Activated CD4-positive, alpha-beta T cell treated with anti-CD3 and anti-CD28 coated beads for 24 hours (primary cell): ENCODE measurements at regions not wholly inside any gene's neighbourhood (a gene's known extent, or its start where the extent isn't known, plus 50 kb on each side); places are given as distances from the start of the nearest gene placed in this dataset.

Experiments
- DNase-seq, 2 donors: peaks; one replicate each; pipeline ENCODE4 v3.0.0-alpha.2; 2020; ENCODE audit warnings: low read depth in 2 of 2

- DNase-seq, result no peak
These were observed 250.6 kb downstream of the PLA2G4A start for GRCh38 chr1:187079330-187079729.

GRCh38 chr1:187091666-187092065, 262.9 kb downstream of the PLA2G4A start:
- no peak for DNase-seq

GRCh38 chr1:187092104-187092503, 263.4 kb downstream of the PLA2G4A start:
- DNase-seq, result no peak

- DNase-seq, result no peak
These were observed 267.9 kb downstream of the PLA2G4A start for GRCh38 chr1:187096689-187097088.

- DNase-seq, result no peak
These were observed 281.6 kb downstream of the PLA2G4A start for GRCh38 chr1:187110351-187110750.

GRCh38 chr1:187114792-187115191, 286.0 kb downstream of the PLA2G4A start:
- no peak for DNase-seq

- no peak for DNase-seq
These were observed 292.9 kb downstream of the PLA2G4A start for GRCh38 chr1:187121661-187122060.

- DNase-seq, result no peak
These were observed 293.8 kb downstream of the PLA2G4A start for GRCh38 chr1:187122566-187122965.

- DNase-seq, result no peak
These were observed 300.4 kb downstream of the PLA2G4A start for GRCh38 chr1:187129132-187129531.

GRCh38 chr1:187143783-187144182, 315.0 kb downstream of the PLA2G4A start:
- DNase-seq, result no peak

GRCh38 chr1:187146388-187146787, 317.6 kb downstream of the PLA2G4A start:
- no peak for DNase-seq

GRCh38 chr1:187151555-187151954, 322.8 kb downstream of the PLA2G4A start:
- no peak for DNase-seq

- no peak for DNase-seq
These were observed 324.3 kb downstream of the PLA2G4A start for GRCh38 chr1:187153047-187153446.

GRCh38 chr1:187157115-187157514, 328.4 kb downstream of the PLA2G4A start:
- DNase-seq, result no peak

- no peak for DNase-seq
These were observed 328.8 kb downstream of the PLA2G4A start for GRCh38 chr1:187157552-187157951.

- no peak for DNase-seq
These were observed 338.8 kb downstream of the PLA2G4A start for GRCh38 chr1:187167555-187167954.

- DNase-seq, result no peak
These were observed 339.5 kb downstream of the PLA2G4A start for GRCh38 chr1:187168297-187168696.

- no peak for DNase-seq
These were observed 356.6 kb downstream of the PLA2G4A start for GRCh38 chr1:187185389-187185788.

- DNase-seq, result no peak
These were observed 368.9 kb downstream of the PLA2G4A start for GRCh38 chr1:187197685-187198084.

- DNase-seq, result no peak
These were observed 374.5 kb downstream of the PLA2G4A start for GRCh38 chr1:187203257-187203656.

- DNase-seq, result no peak
These were observed 383.6 kb downstream of the PLA2G4A start for GRCh38 chr1:187212377-187212776.

GRCh38 chr1:187226396-187226795, 397.6 kb downstream of the PLA2G4A start:
- DNase-seq, result no peak

GRCh38 chr1:187228790-187229189, 400.0 kb downstream of the PLA2G4A start:
- DNase-seq, result no peak

GRCh38 chr1:187229496-187229895, 400.7 kb downstream of the PLA2G4A start:
- no peak for DNase-seq

- no peak for DNase-seq
These were observed 406.0 kb downstream of the PLA2G4A start for GRCh38 chr1:187234706-187235105.
